ENCODE measurements at regions not wholly inside any gene's neighbourhood (a gene's known extent, or its start where the extent isn't known, plus 50 kb on each side); places are given as distances from the start of the nearest gene placed in this dataset.

DNA sequence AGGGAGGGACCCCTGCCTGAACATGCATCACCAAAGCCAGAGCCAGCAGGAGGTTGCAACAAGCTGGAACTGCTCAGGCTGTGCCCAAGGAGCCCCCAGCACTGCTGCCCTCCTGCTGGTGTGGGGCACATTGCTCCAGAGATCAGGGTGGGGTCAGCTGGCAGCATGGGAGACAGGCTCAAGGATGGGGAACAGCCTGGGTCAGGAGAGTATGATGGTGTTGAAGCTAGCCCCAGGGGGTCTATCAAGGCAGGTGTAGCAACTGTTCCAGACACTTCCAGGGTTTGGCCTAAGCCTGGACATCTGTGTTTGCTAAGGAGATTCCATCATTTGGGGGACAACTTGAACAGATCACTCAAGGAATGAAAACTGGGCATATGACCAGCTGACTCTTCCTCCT is 133.1 kb downstream of the ATPSCKMT start:
- Histone ChIP-seq H3K4me2 (ENCODE audit: low read depth, low read length) (no peak overlapping the region), H2AFZ (replicated peaks; ENCODE audit: low read length, poor library complexity) (no peak overlapping the region), H3K4me1 (ENCODE audit: control insufficient read depth, insufficient read depth, low read length) (no peaks in the 10 kb centered on the region), H3K79me1 (ENCODE audit: low read depth in 1 of 2, low read length in 2 of 2) (no peaks in the 10 kb centered on the region), H4K8ac (ENCODE audit: low read depth in 2 of 2, low read length in 2 of 2) (no peak overlapping the region), H4K20me1 (ENCODE audit: insufficient read depth, low read length) (no peaks in the 10 kb centered on the region), H2BK5ac (ENCODE audit: low read depth, low read length, poor library complexity, severe bottlenecking) (no peak overlapping the region), H4K5ac (ENCODE audit: low read depth, low read length) (no peak overlapping the region), H2AK5ac (ENCODE audit: low read depth, low read length) (no peak overlapping the region), H3K18ac (ENCODE audit: low read depth, low read length) (no peak overlapping the region), H3K4me3 (ENCODE audit: insufficient read depth, low read depth, low read length) (no peak overlapping the region), H3K56ac (ENCODE audit: extremely low read depth, insufficient read depth, low read length) (no peak overlapping the region), H3K36me3 (ENCODE audit: control insufficient read depth, insufficient read depth, low read length) (no peaks in the 10 kb centered on the region), H3K9ac (ENCODE audit: low read depth, low read length) (no peak overlapping the region), H3K9me3 (ENCODE audit: control insufficient read depth, insufficient read depth, low read length) (peaks cover 3% of the 10 kb centered on the region; the same call in 1 of the 2 replicates), H3K4ac (ENCODE audit: low read depth, low read length) (no peak overlapping the region), H3K23ac (ENCODE audit: low read depth, low read length) (no peak overlapping the region), H2BK15ac (ENCODE audit: low read depth, low read length) (no peak overlapping the region), H3K9me1 (ENCODE audit: insufficient read depth, low read length) (no peaks in the 10 kb centered on the region), H3K27me3 (ENCODE audit: control insufficient read depth, insufficient read depth, low read length) (no peaks in the 10 kb centered on the region), H3K27ac (ENCODE audit: insufficient read depth, low read length) (no peak overlapping the region), H4K91ac (ENCODE audit: insufficient read depth, low read depth, low read length) (no peak overlapping the region), H3K14ac (replicated peaks; ENCODE audit: low read depth, low read length) (no peak overlapping the region), H2AK9ac (replicated peaks; ENCODE audit: low read depth, low read length, poor library complexity) (no peak overlapping the region), H2BK120ac (ENCODE audit: low read depth, low read length) (no peak overlapping the region), H2BK20ac (ENCODE audit: low read depth, low read length) (no peak overlapping the region)
- POLR2A ChIA-PET (ENCODE audit: unreplicated experiment) = interaction anchor here (0.6 kb wide), 1 partner anchor 7 kb away, joined by 3 read pairs; no protein-coding TSS in a partner anchor
- dilution Hi-C loops (cut with HindIII; ENCODE audit: low sequenced_read_pairs, unreplicated experiment) = no loop called here
- in situ Hi-C loops (cut with MboI; ENCODE audit: low sequenced_read_pairs) = no loop called here
- intact Hi-C loops (cut with micrococcal nuclease) = no loop called here
- no TSS peak for BruUV-seq (replicated peaks)
- CTCF ChIA-PET = no interaction called here
- DNase-seq (no peak), ATAC-seq (ENCODE audit: low read depth) (no peak)
- no peak for TF ChIP-seq ELK1 (IDR thresholded peaks at IDR 0.05; ENCODE audit: borderline replicate concordance, low read depth, low read length)
- TF ChIP-seq, protein P1, sequence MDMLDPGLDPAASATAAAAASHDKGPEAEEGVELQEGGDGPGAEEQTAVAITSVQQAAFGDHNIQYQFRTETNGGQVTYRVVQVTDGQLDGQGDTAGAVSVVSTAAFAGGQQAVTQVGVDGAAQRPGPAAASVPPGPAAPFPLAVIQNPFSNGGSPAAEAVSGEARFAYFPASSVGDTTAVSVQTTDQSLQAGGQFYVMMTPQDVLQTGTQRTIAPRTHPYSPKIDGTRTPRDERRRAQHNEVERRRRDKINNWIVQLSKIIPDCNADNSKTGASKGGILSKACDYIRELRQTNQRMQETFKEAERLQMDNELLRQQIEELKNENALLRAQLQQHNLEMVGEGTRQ (IDR thresholded peaks at IDR 0.05; ENCODE audit: low read depth, low read length) = no peak
- no peak for TF ChIP-seq MAFK (IDR thresholded peaks at IDR 0.05; ENCODE audit: low read depth, low read length)
- no peak for TF ChIP-seq CHD1 (IDR thresholded peaks at IDR 0.05; ENCODE audit: low read depth, low read length)
- TF ChIP-seq FOS (IDR thresholded peaks at IDR 0.05; ENCODE audit: low read depth, low read length) = no peak
- TF ChIP-seq CEBPB (IDR thresholded peaks at IDR 0.05; ENCODE audit: low read depth, low read length) = no peak
- TF ChIP-seq RCOR1 (IDR thresholded peaks at IDR 0.05; ENCODE audit: insufficient replicate concordance, low read length) = no peak
- TF ChIP-seq BHLHE40 (IDR thresholded peaks at IDR 0.05; ENCODE audit: low read depth, low read length) = no peak
- TF ChIP-seq RAD21 (IDR thresholded peaks at IDR 0.05; ENCODE audit: low read length) = no peak
- TF ChIP-seq MAZ (IDR thresholded peaks at IDR 0.05; ENCODE audit: borderline replicate concordance, low read depth, low read length) = no peak
- no peak for TF ChIP-seq POLR2A (IDR thresholded peaks at IDR 0.05; ENCODE audit: low read depth, low read length)
- TF ChIP-seq SMC3 (IDR thresholded peaks at IDR 0.05; ENCODE audit: low read depth, low read length) = no peak
- TF ChIP-seq NFE2L2 (IDR thresholded peaks at IDR 0.05; ENCODE audit: low read depth, low read length) = no peak
- no peak for TF ChIP-seq RFX5 (IDR thresholded peaks at IDR 0.05; ENCODE audit: low read depth, low read length)
- TF ChIP-seq MXI1 (IDR thresholded peaks at IDR 0.05; ENCODE audit: borderline replicate concordance, low read depth, low read length) = no peak
- TF ChIP-seq, protein P2, sequence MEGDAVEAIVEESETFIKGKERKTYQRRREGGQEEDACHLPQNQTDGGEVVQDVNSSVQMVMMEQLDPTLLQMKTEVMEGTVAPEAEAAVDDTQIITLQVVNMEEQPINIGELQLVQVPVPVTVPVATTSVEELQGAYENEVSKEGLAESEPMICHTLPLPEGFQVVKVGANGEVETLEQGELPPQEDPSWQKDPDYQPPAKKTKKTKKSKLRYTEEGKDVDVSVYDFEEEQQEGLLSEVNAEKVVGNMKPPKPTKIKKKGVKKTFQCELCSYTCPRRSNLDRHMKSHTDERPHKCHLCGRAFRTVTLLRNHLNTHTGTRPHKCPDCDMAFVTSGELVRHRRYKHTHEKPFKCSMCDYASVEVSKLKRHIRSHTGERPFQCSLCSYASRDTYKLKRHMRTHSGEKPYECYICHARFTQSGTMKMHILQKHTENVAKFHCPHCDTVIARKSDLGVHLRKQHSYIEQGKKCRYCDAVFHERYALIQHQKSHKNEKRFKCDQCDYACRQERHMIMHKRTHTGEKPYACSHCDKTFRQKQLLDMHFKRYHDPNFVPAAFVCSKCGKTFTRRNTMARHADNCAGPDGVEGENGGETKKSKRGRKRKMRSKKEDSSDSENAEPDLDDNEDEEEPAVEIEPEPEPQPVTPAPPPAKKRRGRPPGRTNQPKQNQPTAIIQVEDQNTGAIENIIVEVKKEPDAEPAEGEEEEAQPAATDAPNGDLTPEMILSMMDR (conservative IDR thresholded peaks at IDR 0.05; ENCODE audit: low read depth, low read length) = no peak

All from IMR-90 (cell line).